ENCODE measurements at regions not wholly inside any gene's neighbourhood (a gene's known extent, or its start where the extent isn't known, plus 50 kb on each side); places are given as distances from the start of the nearest gene placed in this dataset.
"Not testable (repeated sequence)": the region's sequence is repeated elsewhere in the genome, so short reads cannot be mapped to it uniquely, and the experiment has no call there.

DNA sequence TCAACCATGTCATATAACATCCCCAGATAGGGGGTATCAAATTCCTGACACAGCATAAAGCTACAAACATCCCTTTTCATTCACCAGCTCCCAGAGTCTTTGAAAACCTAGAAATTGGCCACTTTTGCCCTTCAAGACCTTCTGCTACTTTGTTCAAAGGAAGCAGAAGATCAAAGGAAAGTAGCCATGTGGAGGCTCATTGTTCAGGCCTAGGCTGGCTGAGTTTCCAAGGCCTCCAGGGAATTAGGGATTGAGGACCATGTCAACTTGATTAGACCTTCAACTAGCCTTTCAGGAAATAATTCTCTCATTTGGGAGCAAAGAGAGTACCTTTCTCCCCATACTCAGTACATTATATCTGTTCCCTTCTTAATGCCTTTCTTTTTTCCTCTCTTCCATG is 66.8 kb upstream of the ATXN3L start:
- DNase-seq (ENCODE audit: low read depth) = no peak

DNA sequence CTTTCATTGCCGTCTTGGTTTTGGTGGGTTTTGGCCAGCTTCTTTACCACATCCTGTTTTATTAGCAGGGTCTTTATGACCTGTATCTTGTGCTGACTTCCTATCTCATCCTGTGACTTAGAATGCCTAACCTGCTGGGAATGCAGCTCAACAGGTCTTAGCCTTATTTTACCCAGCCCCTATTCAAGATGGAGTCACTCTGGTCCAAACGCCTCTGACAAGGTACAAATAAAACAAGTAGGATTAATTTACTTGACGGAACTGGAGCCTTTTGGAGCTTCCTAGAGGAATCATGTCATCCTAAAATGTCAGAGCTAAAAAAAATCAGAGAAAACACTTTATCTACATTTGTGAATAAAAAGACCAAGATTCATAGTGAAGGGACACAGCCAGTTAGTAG is 66.2 kb upstream of the ATXN3L start:
- DNase-seq (ENCODE audit: low read depth) = no peak

DNA sequence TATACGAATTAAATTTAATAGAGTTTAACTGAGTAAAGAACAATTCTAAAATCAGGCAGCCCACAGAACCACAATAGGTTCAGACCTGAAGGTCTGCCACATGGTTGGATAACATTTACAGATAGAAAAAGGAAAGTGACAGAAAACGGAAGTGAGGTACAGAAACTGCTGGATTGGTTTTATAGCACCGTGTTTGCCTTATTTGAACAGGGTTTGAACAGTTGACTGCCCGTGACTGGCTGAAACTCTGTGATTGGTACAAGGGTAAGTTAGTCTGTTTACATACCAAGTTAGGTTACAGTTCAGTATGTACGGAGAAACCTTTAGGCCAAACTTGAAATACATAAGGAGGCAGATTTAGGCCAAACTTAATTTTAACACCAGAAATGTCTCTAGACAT is 64.1 kb upstream of the ATXN3L start:
- no peak for DNase-seq (ENCODE audit: low read depth)

DNA sequence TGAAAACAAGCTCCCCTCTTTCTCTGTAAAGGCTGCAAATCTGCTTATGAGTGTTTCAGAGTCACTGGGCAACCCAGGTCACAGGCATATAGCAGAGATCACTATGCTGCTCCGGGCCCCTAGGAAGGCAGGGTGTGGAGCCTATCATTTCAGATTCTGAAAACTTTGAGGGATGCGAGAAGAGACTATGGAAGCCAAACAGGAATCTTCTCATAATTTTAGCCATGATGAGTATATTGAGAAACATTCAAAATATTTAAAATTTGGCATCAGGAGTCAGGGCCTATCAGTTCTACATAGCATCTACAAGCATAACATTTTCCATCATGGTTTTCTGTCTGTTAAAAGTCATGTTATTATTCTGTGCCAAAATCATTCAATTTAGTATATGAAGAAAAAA is 61.7 kb upstream of the ATXN3L start:
- no peak for DNase-seq (ENCODE audit: low read depth)

DNA sequence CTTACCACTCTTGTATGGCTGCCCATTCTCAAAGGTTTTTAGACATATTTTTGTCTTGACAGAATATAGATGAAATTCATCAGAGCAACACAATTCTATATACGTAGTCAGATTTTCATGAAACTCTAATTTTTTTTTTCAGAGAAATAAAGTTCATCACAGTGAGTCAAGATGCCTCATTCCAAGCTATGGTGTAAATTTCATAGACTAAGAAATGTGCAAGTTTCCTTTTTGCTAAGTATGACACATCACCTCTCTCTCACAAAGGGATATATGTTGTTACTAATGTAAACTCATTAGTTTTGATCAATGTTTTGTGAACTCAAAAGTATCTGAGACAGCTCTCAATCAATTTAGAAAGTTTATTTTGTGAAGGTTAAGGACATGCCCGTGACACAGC is 60.4 kb upstream of the ATXN3L start:
- no peak for DNase-seq (ENCODE audit: low read depth)

DNA sequence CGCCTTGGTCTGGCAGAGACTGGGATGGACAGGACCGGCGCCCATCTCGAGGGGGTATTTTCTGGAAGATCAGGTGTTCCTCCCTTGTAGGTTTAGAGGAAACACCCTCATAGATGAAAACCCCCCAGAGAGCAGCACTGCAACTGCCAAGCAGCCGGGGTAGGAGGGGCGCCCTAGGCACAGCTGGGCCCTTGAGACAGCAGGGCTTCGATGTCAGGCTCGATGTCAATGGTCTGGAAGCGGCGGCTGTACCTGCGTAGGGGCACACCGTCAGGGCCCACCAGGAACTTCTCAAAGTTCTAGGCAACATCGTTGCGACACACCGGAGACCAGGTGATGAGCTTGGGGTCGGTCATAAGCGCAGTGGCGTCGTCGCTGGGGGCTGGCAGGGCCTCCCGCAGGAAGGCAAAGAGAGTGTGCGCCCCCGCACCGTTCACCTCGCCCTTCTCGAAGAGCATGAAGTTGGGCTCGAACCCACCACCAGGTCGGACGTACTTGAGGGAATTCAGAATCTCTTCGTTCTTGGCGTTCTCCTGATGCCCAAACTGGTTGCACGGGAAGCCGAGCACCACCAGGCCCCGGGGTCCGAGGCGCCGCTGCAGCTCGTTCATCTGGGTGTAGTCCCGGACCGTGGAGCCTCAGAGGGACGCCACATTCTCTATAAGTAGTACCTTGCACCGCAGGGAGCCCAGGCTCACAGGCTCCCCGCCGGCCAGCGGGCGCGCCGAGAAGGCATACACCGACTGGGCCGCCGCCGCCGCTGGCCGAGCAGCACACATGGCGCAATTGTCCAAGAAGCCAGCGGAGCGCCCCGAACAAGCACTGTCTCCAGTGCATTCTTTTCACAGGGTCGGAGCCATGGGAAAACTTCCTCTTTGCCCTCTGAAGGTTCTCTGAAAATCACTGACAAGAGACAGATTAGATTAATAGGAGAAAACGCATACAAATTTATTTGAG is 59.0 kb upstream of the ATXN3L start:
- DNase-seq (ENCODE audit: low read depth) = not testable (repeated sequence)

DNA sequence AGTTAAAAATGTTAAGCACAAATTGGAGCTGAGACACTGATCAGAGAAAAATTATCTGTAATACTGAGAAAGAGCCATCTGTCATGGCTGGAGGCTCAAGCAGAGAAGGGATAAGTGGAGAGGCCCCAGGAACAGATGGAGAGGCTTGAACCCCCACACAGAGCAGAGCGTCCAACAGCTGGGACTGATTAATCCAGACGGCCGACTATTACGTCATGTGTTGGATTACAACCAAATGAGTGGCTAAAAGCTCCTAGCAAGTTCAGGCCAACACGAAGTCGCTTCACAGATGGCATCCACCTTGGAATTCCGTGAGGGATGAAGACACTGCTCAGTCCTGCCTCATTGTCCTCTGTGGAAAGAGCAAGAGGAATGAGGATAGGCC is 57.7 kb upstream of the ATXN3L start:
- DNase-seq (ENCODE audit: low read depth) = no peak

DNA sequence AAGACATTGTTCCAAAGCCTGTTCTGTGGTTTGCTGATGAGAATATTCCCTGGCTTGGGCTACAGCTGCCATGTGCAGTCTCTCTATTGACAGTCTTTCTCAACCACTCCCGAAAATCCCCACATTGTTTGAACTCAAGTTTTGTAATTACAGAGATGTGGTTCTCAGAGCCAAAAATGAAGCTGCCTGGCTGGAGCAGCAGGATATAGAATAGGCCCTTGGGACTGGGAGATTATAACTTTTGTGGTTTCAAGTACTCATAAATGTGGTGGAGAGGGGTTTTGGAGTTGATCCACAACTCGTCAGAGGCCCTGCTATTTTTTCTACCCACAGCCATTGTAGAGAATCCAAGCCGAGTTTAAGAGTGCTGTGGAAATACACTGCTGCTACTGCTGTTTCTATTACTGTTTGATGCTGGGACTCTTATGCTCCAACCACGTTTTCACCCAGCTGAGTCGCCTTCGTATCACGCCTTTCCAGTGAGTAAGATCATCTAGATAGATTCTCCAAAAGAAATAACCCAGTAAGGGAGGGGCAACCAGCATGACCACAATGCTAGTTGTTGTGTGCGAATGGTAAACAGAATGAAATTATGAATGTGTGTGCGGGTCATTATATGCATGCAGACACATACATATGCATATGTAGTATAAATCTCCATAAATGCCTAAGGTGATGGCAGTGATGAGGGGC is 57.1 kb upstream of the ATXN3L start:
- DNase-seq (ENCODE audit: low read depth) = peak; percentile 82

DNA sequence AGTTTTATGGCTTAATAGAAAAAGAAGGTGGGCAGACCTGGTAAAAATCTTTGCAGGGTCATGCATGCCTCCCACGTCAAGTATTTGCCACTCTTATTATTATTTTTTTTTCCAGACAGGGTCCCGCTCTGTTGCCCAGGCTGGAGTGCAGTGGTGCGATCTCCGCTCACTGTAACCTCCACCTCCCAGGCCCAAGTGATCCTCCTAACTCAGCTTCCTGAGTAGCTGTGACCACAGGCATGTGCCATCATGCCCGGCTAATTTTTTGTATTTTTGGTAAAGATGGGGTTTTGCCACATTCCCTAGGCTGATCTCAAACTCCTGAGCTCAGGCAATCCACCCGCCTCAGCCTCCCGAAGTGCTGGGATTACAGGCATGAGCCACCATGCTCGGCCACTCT is 55.7 kb upstream of the ATXN3L start:
- peak; percentile 2 for DNase-seq (ENCODE audit: low read depth)

DNA sequence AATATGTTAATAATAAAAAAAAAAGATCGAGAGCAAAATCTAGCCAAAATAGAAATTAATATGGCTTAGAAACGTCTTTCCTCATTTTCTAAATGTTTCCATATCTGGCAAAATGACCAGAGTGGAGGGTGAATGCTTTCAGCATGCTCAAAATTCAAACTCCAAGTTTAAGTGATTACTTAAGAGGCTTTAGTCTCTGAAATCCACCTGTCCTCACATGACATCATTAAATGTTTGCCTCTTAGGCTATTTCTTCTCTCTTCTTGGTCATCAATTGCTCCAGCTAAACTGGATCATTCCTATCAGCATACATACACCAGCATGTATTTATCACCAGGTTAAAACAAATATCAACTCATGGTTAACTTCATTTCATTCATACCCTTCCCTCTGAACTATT is 54.5 kb upstream of the ATXN3L start:
- no peak for DNase-seq (ENCODE audit: low read depth)

DNA sequence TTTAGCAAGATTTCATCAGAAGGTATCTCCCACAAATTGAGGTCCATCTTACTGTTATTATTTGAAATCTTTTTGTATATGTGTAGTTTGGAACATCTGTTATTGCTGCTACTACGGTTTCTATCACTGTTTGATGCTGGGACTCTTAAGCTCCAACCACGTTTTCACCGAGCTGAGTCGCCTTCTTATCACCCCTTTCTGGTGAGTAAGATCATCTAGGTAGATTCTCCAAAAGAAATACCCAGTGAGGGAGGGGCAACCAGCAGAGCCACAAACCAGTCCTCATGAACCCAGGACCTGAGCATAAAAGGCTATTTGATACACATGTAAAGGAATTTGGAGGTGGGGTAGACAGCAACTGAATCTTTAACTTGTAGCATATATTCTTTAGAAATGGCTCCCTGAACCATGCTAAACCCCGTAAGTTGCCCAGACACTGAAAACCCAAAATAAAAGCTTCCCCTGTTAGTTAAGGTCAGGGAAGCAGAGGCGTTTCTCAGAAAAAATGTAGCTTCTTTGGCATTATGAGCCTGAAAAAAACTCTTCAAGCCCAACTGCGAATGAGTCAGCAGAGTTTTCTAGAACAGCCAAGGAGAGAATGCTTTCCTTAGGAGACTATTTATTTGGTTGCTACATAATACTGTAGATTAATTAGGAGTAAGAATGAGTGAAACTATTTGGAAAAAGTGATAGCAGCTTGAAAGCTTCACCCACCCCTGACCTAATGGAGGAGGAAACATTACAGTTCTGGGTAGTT is 53.8 kb upstream of the ATXN3L start:
- peak; percentile 88 for DNase-seq (ENCODE audit: low read depth)

DNA sequence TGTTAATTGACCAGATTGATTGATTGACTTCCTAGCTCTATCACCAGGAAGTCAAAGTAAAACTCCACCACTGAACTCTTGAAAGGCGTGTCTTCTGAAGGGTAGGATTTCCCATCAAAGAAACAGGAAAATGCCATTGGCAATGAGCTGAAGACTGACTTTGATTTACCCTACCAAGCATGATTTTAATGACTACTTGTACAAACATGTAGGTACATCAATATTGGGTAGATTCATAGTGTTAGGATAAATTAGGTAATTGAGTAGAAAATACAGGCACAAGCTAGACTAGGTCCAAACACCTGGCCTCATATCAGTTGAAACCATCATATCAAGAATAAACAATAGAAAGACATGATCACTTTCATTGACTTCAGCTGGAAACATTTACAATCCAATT is 53.2 kb upstream of the ATXN3L start:
- DNase-seq (ENCODE audit: low read depth) = no peak

DNA sequence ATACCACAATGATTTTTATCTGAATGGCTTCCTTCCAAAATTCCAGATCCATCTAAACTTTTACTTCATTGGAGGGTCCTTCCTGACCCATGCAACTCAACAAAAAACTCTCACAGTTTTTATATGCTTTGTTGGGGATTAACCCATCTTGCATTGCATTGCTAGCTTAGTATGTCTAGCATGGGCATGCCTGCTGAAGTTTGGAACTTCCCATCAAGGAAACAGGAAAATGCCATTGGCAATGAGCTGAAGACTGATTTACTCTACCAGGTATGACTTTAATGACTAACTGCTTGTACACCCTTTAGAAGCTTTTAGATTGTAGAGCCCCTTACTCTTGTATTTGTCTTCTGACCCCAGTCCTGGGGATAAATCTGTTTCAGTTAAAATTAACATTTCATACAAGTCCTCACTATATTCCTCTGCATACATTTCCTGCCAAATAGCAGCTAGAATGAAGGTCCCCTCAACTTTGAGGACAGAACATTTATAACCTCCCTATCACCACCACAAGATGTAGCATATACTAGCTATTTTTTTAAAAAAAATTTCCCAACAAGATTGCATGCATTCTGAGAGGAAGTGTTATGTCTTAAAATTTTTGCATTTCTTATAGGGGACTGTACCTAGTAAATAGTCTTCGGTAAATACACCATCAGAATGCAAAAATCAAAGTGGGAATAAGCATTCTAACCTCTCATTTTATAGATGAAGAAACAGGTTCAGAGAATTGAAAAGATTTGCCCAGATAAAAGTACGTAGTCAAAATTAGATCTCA is 52.5 kb upstream of the ATXN3L start:
- DNase-seq (ENCODE audit: low read depth) = peak; percentile 1

DNA sequence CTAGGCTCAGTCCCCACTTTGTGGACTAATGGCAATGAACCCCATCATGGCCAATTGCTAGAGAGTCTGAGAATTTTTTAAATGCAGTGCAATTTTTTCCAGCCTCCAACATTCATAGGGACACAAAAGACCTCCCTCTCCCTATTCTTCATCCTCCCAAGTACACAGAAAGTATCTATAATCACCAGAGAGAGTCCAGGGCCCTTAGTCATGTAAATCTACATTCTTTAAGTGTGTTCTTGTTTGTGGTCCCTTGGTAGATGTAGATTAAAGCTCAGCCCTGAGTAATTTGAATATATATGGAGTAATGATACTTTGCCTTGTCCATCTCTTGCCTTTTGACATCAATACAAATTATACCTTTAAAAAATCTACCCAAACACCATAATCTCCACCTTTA is 51.3 kb upstream of the ATXN3L start:
- DNase-seq (ENCODE audit: low read depth) = no peak

DNA sequence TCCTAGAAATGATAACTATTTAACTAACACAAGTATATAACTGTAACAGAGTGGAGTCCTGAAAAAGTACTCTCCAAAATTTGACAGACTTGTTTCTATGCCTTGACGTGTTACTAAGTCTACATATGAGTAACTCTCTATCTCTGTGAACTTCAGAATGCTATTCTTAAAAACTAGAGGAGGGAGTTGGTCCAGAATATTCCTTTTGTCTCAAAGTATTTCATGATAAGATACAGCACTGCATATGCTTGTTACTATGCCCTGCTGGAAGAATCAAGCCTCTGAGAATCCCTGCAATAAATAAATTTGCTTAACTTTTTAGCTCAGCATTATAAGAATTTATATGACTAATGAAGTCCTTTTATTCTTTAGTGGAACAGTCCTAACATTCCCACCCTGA is 50.9 kb upstream of the ATXN3L start:
- DNase-seq (ENCODE audit: low read depth) = no peak

Measured in renal cortical epithelial cell (primary cell).